GM12878 (cell line): ENCODE measurements at regions not wholly inside any gene's neighbourhood (a gene's known extent, or its start where the extent isn't known, plus 50 kb on each side); places are given as distances from the start of the nearest gene placed in this dataset.

Experiments
- ATAC-seq: fragments of 200-7000 bp; cut with Tn5 transposase; 3 replicates; pipeline ENCODE4 v1.9.1; 2020; ENCODE audit warnings: mild to moderate bottlenecking, moderate library complexity
- BruUV-seq: library from RNA; stranded (reverse); fragments of 400-500 nt; replicated peaks from 2 replicates; lab custom pipeline; 2021; lab: Mats Ljungman, UMichigan
- CTCF ChIA-PET: fragments of 300-600 bp; sonication (Branson Sonifier 250); formaldehyde crosslinking; extraction: SDS; loops from one replicate; lab custom pipeline; 2021; ENCODE audit warnings: inconsistent platforms; lab: Yijun Ruan, JAX
- POLR2A ChIA-PET: fragments of 350-600 bp; formaldehyde crosslinking; extraction: SDS; loops from one replicate; lab custom pipeline; 2021; ENCODE audit warnings: inconsistent platforms; lab: Charles Lee
- RAD21 ChIA-PET: fragments of 300-600 bp; sonication (Branson Sonifier 250); formaldehyde crosslinking; loops from one replicate; lab custom pipeline; 2023; ENCODE audit warnings: antibody characterized with exemption; ENCODE audit not compliant: unreplicated experiment; lab: Charles Lee
- SMC1A ChIA-PET: fragments of 300-600 bp; sonication (Branson Sonifier 250); formaldehyde crosslinking; loops from one replicate; lab custom pipeline; 2023; ENCODE audit not compliant: unreplicated experiment, uncharacterized antibody; lab: Charles Lee
- DNase-seq: peaks from one replicate; pipeline ENCODE4 v3.0.0-alpha.2; 2011; ENCODE audit warnings: low read depth, low spot score
- FAIRE-seq: peaks from 3 replicates; lab custom pipeline; 2011; peaks lifted over from hg19 to GRCh38; lab: Jason Lieb, UNC
- H2AFZ ChIP-seq: 2 replicates; pipeline ENCODE4 v1.6.0; 2011; ENCODE audit warnings: low read depth, low read length, control low read depth; ENCODE audit not compliant: control insufficient read depth
- H3K27ac ChIP-seq: 2 replicates; pipeline ENCODE4 v1.5.1; 2011; ENCODE audit warnings: control low read depth; ENCODE audit not compliant: control insufficient read depth, insufficient read depth
- H3K27me3 ChIP-seq, 2 experiments: replicated peaks in 1 of 2; 2 replicates each; pipeline versions ENCODE4 v1.6.0 to v1.6.1; 2011; ENCODE audit warnings: low read length in 1 of 2; ENCODE audit not compliant: control insufficient read depth in 2 of 2, insufficient read depth in 2 of 2
- H3K36me3 ChIP-seq, 2 experiments: 2 replicates each; pipeline ENCODE4 v1.5.1; 2011; ENCODE audit warnings: low read length in 1 of 2; ENCODE audit not compliant: control insufficient read depth in 2 of 2, insufficient read depth in 2 of 2
- H3K4me1 ChIP-seq: 2 replicates; pipeline ENCODE4 v1.6.1; 2011; ENCODE audit warnings: mild to moderate bottlenecking, low read length, moderate library complexity, mixed read lengths; ENCODE audit not compliant: control insufficient read depth, insufficient read depth
- H3K4me2 ChIP-seq: 2 replicates; pipeline ENCODE4 v1.6.0; 2011; ENCODE audit warnings: control low read depth; ENCODE audit not compliant: control insufficient read depth, insufficient read depth
- H3K4me3 ChIP-seq: fragments of 200-600 bp; sonication (generic); 2 replicates; pipeline ENCODE4 v1.5.1; 2016
- H3K79me2 ChIP-seq: 2 replicates; pipeline ENCODE4 v1.6.0; 2011; ENCODE audit warnings: low read length; ENCODE audit not compliant: control insufficient read depth, insufficient read depth
- H3K9ac ChIP-seq: 2 replicates; pipeline ENCODE4 v1.8.0; 2011; ENCODE audit warnings: low read length, control low read depth, mixed read lengths; ENCODE audit not compliant: control insufficient read depth, insufficient read depth
- H3K9me3 ChIP-seq: replicated peaks from 3 replicates; pipeline ENCODE4 v1.5.1; 2011; ENCODE audit warnings: mild to moderate bottlenecking, low read length; ENCODE audit not compliant: control insufficient read depth, insufficient read depth
- H4K20me1 ChIP-seq: 2 replicates; pipeline ENCODE4 v1.6.0; 2011; ENCODE audit not compliant: control insufficient read depth, insufficient read depth
- BCL3 ChIP-seq: IDR thresholded peaks from 2 replicates; pipeline ENCODE4 v1.6.1; 2011; ENCODE audit warnings: borderline replicate concordance, low read depth, mild to moderate bottlenecking, moderate library complexity, low read length; ENCODE audit not compliant: insufficient read depth, poor library complexity, severe bottlenecking
- CREM ChIP-seq: IDR thresholded peaks from 2 replicates; pipeline ENCODE4 v1.6.1; 2014; ENCODE audit warnings: antibody characterized with exemption, low read depth
- FOXM1 ChIP-seq: IDR thresholded peaks from 2 replicates; pipeline ENCODE4 v1.6.1; 2012; ENCODE audit warnings: low read depth, mild to moderate bottlenecking, inconsistent platforms, low read length, moderate library complexity
- JUNB ChIP-seq: IDR thresholded peaks from 2 replicates; pipeline ENCODE4 v1.6.1; 2016; ENCODE audit warnings: antibody characterized with exemption, mild to moderate bottlenecking
- JUND ChIP-seq: IDR thresholded peaks from 2 replicates; pipeline ENCODE4 v1.6.1; 2012; ENCODE audit warnings: low read depth, mild to moderate bottlenecking, low read length, improper control_type of control experiment, moderate library complexity
- MTA2 ChIP-seq: fragments of 450-650 bp; IDR thresholded peaks from 2 replicates; pipeline ENCODE4 v1.6.1; 2016; ENCODE audit warnings: low read depth, mild to moderate bottlenecking, moderate library complexity
- MTA3 ChIP-seq: IDR thresholded peaks from 2 replicates; pipeline ENCODE4 v1.6.1; 2012; ENCODE audit warnings: low read length, inconsistent platforms, borderline replicate concordance
- MYB ChIP-seq: fragments of 150-350 bp; IDR thresholded peaks from 2 replicates; pipeline ENCODE4 v1.6.1; 2014; ENCODE audit warnings: mild to moderate bottlenecking, low read depth, low read length, borderline replicate concordance
- NFIC ChIP-seq: IDR thresholded peaks from 2 replicates; pipeline ENCODE4 v1.6.1; 2012; ENCODE audit warnings: low read depth, mild to moderate bottlenecking, inconsistent platforms, low read length, moderate library complexity
- RELA ChIP-seq: fragments of 450-650 bp; IDR thresholded peaks from 2 replicates; pipeline ENCODE4 v1.8.0; 2014; ENCODE audit warnings: borderline replicate concordance; ENCODE audit not compliant: partially characterized antibody
- SREBF2 ChIP-seq: IDR thresholded peaks from 2 replicates; pipeline ENCODE4 v1.6.1; 2012; ENCODE audit warnings: mild to moderate bottlenecking, low read length
- STAT3 ChIP-seq: IDR thresholded peaks from 2 replicates; pipeline ENCODE4 v1.6.1; 2011; ENCODE audit warnings: low read depth, low read length, improper control_type of control experiment
- TARDBP ChIP-seq: IDR thresholded peaks from 2 replicates; pipeline ENCODE4 v1.6.1; 2016; ENCODE audit warnings: borderline replicate concordance
- TCF3 ChIP-seq: IDR thresholded peaks from 2 replicates; pipeline ENCODE4 v1.6.1; 2012; ENCODE audit warnings: low read depth, mild to moderate bottlenecking, low read length, borderline replicate concordance; ENCODE audit not compliant: insufficient read depth
- TCF7 ChIP-seq: IDR thresholded peaks from 2 replicates; pipeline ENCODE4 v1.6.1; 2014; ENCODE audit warnings: antibody characterized with exemption, borderline replicate concordance
- YBX1 ChIP-seq: fragments of 450-650 bp; IDR thresholded peaks from 2 replicates; pipeline ENCODE4 v1.6.1; 2016; ENCODE audit warnings: antibody characterized with exemption
- ZNF384 ChIP-seq: IDR thresholded peaks from 2 replicates; pipeline ENCODE4 v1.6.1; 2012; ENCODE audit warnings: low read depth, mild to moderate bottlenecking, low read length, improper control_type of control experiment, borderline replicate concordance
- ZNF592 ChIP-seq: fragments of 450-650 bp; IDR thresholded peaks from 2 replicates; pipeline ENCODE4 v1.6.1; 2017; ENCODE audit warnings: mild to moderate bottlenecking, moderate library complexity
- ZZZ3 ChIP-seq: IDR thresholded peaks from 2 replicates; pipeline ENCODE4 v1.6.1; 2011; ENCODE audit warnings: low read depth; ENCODE audit not compliant: control insufficient read depth, insufficient read length
- WGBS: methylation state at CpG from one replicate; pipeline ENCODE4 v1.1.6; 2016; ENCODE audit warnings: low lambda C conversion rate; ENCODE audit not compliant: insufficient replicate concordance, insufficient coverage; ENCODE audit errors: missing lambda C conversion rate; 5-methylcytosine and 5-hydroxymethylcytosine counted together
- in situ Hi-C: fragments of 300-500 bp; cut with MboI; formaldehyde crosslinking; loops from 9 replicates; pipeline ENCODE4 v1.14.3; 2018; ENCODE audit warnings: mixed read lengths
- intact Hi-C: fragments of 100-400 bp; cut with micrococcal nuclease; formaldehyde crosslinking; loops from one replicate; pipeline ENCODE4 v1.14.2; 2022; ENCODE audit not compliant: unreplicated experiment

DNA sequence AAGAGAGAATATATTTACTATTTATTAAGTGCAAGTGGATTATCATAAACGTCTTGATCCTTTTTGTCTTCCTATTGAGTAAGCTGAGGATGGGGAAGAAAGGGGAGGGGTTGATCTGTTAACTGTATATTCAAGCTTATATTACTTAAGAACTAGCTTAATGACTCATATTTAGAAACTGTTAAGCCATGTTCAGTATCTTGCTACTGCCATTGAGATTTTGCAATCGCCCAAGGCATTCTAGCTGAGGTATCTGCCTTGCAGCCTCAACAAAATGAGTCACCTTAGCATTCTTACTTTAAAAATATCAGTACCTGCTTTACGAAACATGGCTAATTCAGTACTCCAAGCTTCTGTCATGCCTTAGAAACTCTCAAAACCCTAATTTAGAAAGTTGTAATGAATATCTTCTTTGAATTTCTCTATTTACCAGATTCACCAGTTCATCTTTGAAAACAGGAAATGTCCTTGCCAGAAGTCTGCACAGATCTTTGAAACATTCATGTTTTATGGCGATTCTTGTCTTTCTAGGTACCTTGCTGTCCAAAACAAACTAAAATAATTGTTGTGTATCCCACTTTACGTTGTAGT is 76.1 kb downstream of the ALG10B start:
- no TSS peak for BruUV-seq
- Histone ChIP-seq H3K9ac (no peak overlapping the region), H3K4me1 (no peaks in the 10 kb centered on the region), H3K4me3 (no peak overlapping the region), H3K27me3 (no peaks in the 10 kb centered on the region), H2AFZ (no peak overlapping the region), H4K20me1 (no peaks in the 10 kb centered on the region), H3K27ac (no peak overlapping the region), H3K36me3 (no peaks in the 10 kb centered on the region), H3K9me3 (no peaks in the 10 kb centered on the region), H3K79me2 (no peaks in the 10 kb centered on the region), H3K4me2 (no peak overlapping the region)
- intact Hi-C loops (no loop called here), in situ Hi-C loops (no loop called here)
- WGBS: 6% methylated on average over 5 of the region's 5 CpGs
- ChIA-PET POLR2A (no interaction called here), SMC1A (interaction anchor here (1.4 kb wide), 1 partner anchor 26 kb away, joined by 3 read pairs; no protein-coding TSS in a partner anchor), RAD21 (no interaction called here), CTCF (interaction anchor here (1.0 kb wide), 1 partner anchor 13 kb away, joined by 3 read pairs; no protein-coding TSS in a partner anchor)
- ATAC-seq (peak; percentile 83), FAIRE-seq (no peak), DNase-seq (no peak)
- TF ChIP-seq BCL3: no peak
- TF ChIP-seq TARDBP: no peak
- no peak for TF ChIP-seq MTA3
- TF ChIP-seq MTA2: no peak
- TF ChIP-seq ZNF592: no peak
- TF ChIP-seq JUND: no peak
- no peak for TF ChIP-seq RELA
- no peak for TF ChIP-seq ZNF384
- TF ChIP-seq FOXM1: peak; percentile 24; the same call in 1 of the 2 replicates
- peak; percentile 63; the same call in 1 of the 2 replicates for TF ChIP-seq NFIC
- peak; percentile 42; the same call in 1 of the 2 replicates for TF ChIP-seq CREM
- no peak for TF ChIP-seq TCF3
- peak; percentile 75 for TF ChIP-seq JUNB
- no peak for TF ChIP-seq YBX1
- TF ChIP-seq SREBF2: no peak
- TF ChIP-seq MYB: no peak
- peak; percentile 57; the same call in 1 of the 2 replicates for TF ChIP-seq TCF7
- no peak for TF ChIP-seq ZZZ3
- TF ChIP-seq STAT3: no peak
